ENCODE measurements at regions not wholly inside any gene's neighbourhood (a gene's known extent, or its start where the extent isn't known, plus 50 kb on each side); places are given as distances from the start of the nearest gene placed in this dataset.

- no peak for TF ChIP-seq EZH2 (IDR thresholded peaks at IDR 0.05; ENCODE audit: insufficient read depth, poor library complexity, severe bottlenecking)
- no peak for TF ChIP-seq EZH2phosphoT487 (IDR thresholded peaks at IDR 0.05; ENCODE audit: insufficient read depth, low read depth)
These were observed 167.5 kb upstream of the FRMPD4 start for GRCh38 chrX:11970578-11971359.

Data from GM23248 (cell line).